GM19239 (cell line): ENCODE measurements at regions not wholly inside any gene's neighbourhood (a gene's known extent, or its start where the extent isn't known, plus 50 kb on each side); places are given as distances from the start of the nearest gene placed in this dataset.

Experiments used
- DNase-seq: peaks from one replicate; pipeline ENCODE4 v3.0.0; 2011; ENCODE audit warnings: low spot score; ENCODE audit not compliant: insufficient read length
- FAIRE-seq: peaks from 2 replicates; lab custom pipeline; 2011; peaks lifted over from hg19 to GRCh38; lab: Jason Lieb, UNC

DNA sequence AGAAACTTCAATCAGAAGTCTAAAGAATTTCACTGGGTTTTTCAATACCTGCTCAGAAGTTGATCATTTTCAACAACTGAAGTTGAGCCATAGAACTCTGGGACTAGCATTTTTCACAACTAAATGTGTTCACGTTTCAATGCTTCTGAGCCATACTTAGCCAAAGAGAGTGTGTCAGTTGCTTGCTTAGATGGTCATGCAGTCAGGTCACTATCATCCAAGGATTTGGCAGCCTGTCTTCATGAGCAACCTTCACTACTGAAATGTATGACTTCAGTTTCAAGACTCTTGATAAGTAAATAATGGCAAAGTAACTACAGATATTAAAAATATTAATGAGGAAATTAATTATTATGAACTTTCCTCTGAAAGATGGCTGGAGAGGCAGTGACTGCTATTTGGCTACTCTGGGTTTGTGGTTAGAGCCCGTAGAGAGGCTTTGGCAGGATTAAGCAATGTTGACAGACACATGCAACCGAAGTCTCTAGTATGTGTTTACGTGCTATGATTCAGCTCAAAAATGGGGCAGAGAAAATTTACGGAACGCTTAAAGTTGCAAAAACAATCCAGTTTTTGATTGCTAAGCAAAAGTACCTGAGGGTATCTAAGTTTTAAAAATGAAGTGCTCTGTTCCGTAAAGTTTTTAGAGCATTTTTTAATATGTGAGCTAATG is 133.8 kb downstream of the GMNC start:
- FAIRE-seq (no peak), DNase-seq (no peak)

DNA sequence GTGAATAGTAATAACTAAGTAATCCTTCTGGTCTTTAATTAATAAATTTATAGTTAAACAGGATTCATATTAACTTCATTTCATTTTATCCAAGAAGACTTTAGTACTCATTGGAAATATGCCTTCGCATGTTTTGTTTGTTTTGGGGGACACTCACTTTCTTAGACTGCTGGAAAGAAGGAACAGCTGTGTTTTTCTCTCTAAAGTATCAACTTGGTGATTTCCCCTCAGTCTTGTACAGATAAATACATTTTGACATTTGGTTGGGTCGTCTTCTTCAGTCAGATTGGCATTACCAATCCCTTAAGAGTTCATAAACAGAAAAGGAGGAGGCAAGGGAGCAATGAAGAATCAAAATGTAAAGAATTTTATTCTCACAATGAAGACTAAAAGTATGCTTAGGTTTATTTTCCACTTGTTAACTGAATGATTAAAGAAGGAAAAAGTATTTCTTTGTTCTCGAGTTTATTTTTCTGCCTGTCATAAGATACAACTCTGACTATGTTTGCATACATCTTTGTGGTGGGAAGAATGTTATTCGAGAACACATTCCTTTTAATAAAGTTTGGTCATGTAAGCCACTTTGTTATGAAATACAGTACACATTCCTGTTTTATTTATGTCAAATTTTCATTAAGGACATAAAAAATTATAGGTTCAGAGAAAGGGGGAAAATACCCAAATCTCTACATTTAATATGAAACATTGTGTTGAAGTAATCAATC is 140.2 kb downstream of the GMNC start:
- DNase-seq (no peak), FAIRE-seq (no peak)

DNA sequence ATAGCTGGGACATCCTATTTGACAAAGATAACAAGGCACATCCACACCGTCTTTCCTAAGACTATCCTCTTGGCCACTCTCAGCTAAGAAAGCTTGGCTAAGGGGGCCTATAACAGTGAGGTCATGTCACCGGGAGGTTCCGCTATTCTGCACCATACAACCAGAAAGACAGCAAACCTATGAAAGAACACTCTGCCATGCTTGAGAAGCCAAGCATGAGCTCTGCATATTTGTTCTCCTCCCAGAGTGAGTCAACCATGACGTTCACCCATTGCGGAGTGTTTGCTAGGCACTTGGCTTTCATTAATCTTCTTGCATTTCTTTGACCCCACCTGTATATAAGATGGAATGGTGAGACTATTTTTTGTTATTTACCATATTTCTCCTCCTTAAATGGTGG is 141.2 kb downstream of the GMNC start:
- FAIRE-seq = peak; percentile 79

DNA sequence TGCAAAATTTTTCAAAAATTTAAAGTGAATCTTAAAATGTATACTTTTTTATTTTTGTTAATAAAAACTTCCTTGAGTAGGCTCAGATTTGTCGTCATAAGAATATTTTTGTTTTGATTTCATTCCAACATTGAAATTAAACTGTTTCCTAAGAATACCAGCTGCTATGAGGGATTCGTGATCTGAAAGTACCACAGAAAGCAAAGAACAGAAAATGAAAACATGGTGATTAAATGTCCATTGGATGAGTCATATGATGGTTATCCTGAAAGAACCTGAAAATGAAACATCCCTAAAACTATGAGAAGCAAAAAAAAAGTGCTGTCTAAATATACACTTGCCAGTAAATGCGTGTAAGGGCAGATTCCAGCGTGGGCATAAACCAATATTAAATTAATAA is 143.8 kb downstream of the GMNC start:
- FAIRE-seq (no peak), DNase-seq (no peak)

More for the DNA sequence above, 141.2 kb downstream of the GMNC start:
- DNase-seq = peak; percentile 7

DNA sequence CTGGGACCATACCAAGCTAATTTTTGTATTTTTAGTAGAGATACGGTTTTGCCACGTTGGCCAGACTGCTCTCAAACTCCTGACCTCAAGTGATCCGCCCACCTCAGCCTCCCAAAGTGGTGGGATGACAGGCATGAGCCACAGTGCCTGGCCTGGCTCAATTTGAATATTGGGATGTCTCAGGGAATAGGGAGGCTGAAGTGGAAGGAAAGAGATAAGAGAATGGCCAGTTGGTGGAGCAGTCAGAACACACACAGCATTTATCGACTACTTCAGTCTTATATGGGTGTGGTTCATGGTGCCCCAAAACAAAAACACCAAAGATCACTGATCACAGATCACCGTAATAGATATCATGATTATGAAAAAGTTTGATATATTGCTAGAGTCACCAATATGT is 144.4 kb downstream of the GMNC start:
- DNase-seq = no peak
- no peak for FAIRE-seq

DNA sequence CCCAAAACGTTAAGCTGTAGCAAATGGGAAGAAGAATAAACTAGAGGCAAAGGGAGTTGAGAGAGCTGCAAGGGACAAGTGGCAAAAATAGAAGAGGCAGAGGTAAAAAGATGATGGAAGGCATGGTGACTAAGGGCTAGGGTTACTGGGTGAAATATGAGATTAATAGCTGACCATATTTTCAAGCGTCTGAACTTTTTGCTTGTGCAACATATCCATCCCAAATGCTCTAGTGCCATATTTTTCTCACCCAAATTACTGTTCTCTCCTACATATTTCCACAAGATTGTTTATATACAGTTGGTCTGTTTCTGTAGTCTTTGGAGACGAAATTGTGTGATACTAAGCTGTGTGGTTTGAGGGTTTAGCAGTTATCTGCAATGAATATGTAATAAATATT is 145.5 kb downstream of the GMNC start:
- FAIRE-seq (no peak), DNase-seq (no peak)

DNA sequence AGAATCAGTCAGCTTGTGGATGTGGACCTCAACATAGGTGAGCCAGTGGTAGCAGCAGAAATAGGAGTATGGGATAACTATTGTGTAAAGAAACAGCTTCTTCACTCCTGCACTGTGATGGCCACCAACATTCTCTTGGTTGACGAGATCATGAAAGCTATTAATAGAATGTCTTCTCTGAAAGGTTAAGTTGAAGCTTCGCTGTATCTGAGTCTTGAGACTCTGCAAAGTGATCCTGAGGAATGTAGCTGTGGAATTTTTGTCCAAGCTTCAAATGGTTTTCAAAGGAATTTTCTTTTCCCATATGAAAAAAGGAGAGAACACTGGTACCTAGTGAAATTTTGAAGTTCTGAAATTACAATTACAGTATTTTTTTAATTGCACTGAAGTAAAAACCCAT is 146.3 kb downstream of the GMNC start:
- no peak for DNase-seq
- FAIRE-seq = no peak

DNA sequence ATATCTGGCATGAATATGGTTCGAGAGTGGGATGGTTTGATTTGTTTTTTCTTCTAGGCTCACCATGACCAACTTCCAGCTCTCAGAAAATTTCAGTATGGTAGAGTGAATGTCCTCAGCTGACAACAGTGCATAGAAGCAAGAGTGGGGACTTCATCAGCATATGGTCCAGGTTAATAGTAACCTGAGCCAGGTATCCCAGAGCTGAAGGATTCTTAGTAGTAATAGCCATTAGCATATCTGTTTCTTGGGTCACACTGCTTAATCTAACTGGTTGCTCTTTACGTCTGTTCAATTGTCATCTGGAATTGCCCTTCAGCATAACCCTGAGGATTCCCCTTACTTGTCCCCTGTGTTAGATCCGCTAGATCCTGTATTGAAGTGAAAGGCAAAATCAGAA is 151.8 kb downstream of the GMNC start:
- no peak for FAIRE-seq
- DNase-seq = no peak

DNA sequence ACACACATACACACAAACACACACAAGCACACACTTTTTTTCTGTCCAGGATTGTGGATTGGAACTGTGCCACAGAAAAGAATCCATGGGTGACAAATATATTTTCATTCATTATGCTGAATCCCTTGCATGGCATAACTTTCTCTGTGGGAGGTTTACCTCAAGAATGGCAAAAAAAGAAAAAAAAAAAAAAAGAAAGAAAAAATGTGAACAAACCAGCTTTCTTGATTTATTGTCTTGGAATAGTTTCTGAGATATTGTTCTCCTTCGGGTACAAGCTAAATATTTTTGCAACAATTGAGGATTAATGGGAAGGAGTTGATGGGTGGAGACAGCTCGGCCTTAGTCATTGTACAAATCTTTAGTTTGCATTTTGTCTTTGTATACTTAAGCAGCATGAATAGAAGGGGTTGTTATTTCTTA is 153.1 kb downstream of the GMNC start:
- no peak for FAIRE-seq

More for the DNA sequence above, 153.1 kb downstream of the GMNC start:
- DNase-seq = no peak
